Fibroblast of pulmonary artery (primary cell): ENCODE measurements at regions not wholly inside any gene's neighbourhood (a gene's known extent, or its start where the extent isn't known, plus 50 kb on each side); places are given as distances from the start of the nearest gene placed in this dataset.

Source experiments
- DNase-seq: peaks from one replicate; pipeline ENCODE4 v3.0.0-alpha.2; 2010; ENCODE audit warnings: low read depth
- H3K4me3 ChIP-seq: replicated peaks from 2 replicates; pipeline ENCODE4 v1.5.1; 2011; ENCODE audit warnings: low read depth, mild to moderate bottlenecking, control low read depth, low read length, moderate library complexity
- CTCF ChIP-seq: IDR thresholded peaks from 2 replicates; pipeline ENCODE4 v1.5.1; 2011; ENCODE audit warnings: mild to moderate bottlenecking, control low read depth, low read length, inconsistent platforms; ENCODE audit errors: missing control alignments

DNA sequence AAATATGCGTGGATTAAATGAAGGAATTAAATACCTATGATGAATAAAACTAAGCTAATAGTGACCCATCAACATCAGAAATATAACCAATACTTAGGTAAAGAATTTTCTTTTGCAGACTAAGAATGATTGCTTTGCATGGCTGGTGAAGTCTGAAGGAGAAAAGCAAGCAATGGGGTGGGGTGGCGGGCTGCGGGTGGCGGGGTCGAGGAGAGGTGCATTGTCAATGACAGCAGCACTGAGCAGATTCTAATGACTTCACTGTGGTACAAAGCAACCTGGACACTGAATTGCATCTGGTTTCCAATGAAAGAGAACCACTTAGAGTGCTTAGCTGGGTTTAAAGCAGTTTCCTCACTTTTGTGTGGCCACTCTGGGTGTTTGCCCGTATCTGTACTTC lies 171.5 kb upstream of the IL12A start:
- DNase-seq = no peak
- no peak for TF ChIP-seq CTCF

GRCh38 chr3:159817571-159817970 lies 171.1 kb upstream of the IL12A start:
- TF ChIP-seq CTCF = no peak
- no peak for DNase-seq
- H3K4me3 ChIP-seq = no peak overlapping the region

More for the DNA sequence above, 171.5 kb upstream of the IL12A start:
- no peak overlapping the region for H3K4me3 ChIP-seq

GRCh38 chr3:159818399-159818798 lies 170.2 kb upstream of the IL12A start:
- TF ChIP-seq CTCF = no peak
- H3K4me3 ChIP-seq = no peak overlapping the region
- DNase-seq = no peak

DNA sequence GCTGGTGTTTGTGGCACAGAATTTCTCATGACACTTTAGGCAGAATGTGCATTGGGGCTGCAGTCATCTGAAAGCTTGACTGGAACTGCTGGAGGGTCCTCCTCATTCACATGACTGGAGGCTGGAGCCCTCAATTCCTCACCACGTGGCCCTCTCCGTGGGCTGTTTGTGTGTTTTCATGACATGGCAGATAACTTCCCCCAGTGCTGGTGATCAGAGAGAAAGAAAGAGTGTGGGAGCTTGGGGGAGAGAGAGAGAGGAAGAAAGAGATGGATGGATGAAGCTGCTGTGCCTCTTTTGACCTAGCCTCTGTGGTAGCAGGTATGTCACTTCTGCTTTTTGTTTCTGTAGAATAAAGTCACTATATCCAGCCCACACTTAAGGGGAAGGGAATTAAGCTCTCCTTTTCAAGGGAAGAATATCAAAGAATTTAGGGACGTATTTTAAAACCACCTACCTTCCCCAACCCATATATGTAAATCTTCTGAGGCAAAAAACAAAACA lies 169.6 kb upstream of the IL12A start:
- DNase-seq = no peak
- H3K4me3 ChIP-seq = no peak overlapping the region
- no peak for TF ChIP-seq CTCF

GRCh38 chr3:159819676-159820075 lies 169.0 kb upstream of the IL12A start:
- TF ChIP-seq CTCF = no peak
- H3K4me3 ChIP-seq = no peak overlapping the region
- no peak for DNase-seq

- TF ChIP-seq CTCF = no peak
- DNase-seq = peak; percentile 58
- no peak overlapping the region for H3K4me3 ChIP-seq
Measured at GRCh38 chr3:159821110-159821509, 167.5 kb upstream of the IL12A start.

DNA sequence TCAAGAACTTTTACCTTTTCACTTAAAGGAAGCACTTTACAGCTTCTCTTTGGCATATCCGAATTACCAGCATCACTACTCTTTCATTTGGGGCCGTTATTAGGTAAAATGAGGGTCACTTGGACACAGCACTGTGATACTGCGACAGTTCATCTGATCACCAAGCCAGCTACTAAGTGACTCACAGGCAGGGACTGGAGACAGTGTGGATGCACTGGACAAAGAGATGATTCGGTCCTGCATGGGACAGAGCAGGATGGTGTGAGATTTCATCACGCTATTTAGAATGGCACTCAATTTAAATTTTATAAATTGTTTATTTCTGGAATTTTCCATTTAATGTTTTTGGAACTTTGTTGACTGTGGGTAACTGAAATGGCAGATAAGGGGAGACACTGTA lies 166.9 kb upstream of the IL12A start:
- no peak for TF ChIP-seq CTCF
- H3K4me3 ChIP-seq = no peak overlapping the region
- DNase-seq = no peak
